ENCODE measurements at regions not wholly inside any gene's neighbourhood (a gene's known extent, or its start where the extent isn't known, plus 50 kb on each side); places are given as distances from the start of the nearest gene placed in this dataset.
"Not testable (repeated sequence)": the region's sequence is repeated elsewhere in the genome, so short reads cannot be mapped to it uniquely, and the experiment has no call there.

DNA sequence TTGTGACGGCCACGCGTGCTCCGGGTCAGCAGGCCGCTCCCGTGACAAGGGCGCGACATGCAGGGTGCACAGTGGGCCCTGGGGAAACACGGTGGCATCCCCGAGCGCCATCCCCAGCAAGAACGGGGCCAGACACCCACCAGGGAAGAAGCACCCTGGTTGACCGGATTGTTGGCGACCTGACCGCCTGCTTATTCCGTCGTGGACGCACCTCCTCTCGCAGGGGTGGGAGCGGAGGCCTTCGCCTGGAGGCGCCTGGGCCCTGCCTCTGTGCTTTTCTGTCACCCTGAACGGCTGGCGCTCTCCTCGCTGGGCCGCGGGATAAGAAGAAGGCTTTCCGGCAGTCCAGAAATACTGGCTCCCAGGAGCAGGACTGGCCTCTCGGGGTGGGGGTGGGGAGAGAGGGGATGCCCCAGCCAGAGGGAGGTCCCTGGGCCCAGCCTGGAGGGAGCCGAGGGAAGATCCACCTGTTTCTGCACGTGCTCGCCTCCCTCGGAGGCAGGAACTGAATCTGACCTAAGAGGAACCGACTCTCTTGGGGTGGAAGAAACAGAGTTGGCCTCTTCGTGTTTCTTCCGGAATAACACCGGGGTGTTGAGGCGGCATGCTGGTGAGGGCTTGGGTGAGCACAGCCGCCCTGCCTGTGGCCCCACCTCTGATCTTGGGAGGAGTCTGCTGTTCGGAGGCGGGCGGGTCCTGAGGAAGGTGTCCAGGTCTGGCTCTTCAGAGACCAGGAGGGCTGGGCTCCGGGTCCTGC, 4394.2 kb upstream of the TPTE start:
- TF ChIP-seq, protein P1, sequence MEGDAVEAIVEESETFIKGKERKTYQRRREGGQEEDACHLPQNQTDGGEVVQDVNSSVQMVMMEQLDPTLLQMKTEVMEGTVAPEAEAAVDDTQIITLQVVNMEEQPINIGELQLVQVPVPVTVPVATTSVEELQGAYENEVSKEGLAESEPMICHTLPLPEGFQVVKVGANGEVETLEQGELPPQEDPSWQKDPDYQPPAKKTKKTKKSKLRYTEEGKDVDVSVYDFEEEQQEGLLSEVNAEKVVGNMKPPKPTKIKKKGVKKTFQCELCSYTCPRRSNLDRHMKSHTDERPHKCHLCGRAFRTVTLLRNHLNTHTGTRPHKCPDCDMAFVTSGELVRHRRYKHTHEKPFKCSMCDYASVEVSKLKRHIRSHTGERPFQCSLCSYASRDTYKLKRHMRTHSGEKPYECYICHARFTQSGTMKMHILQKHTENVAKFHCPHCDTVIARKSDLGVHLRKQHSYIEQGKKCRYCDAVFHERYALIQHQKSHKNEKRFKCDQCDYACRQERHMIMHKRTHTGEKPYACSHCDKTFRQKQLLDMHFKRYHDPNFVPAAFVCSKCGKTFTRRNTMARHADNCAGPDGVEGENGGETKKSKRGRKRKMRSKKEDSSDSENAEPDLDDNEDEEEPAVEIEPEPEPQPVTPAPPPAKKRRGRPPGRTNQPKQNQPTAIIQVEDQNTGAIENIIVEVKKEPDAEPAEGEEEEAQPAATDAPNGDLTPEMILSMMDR (conservative IDR thresholded peaks at IDR 0.05) = not testable (repeated sequence)
- not testable (repeated sequence) for TF ChIP-seq EZH2 (IDR thresholded peaks at IDR 0.05; ENCODE audit: low read depth)

Data from PC-9 (cell line).